Parathyroid adenoma (tissue), 2 donors: ENCODE measurements at regions not wholly inside any gene's neighbourhood (a gene's known extent, or its start where the extent isn't known, plus 50 kb on each side); places are given as distances from the start of the nearest gene placed in this dataset.

ENCODE experiments used
- H2AFZ ChIP-seq: fragments of 300-600 bp; sonication (generic); one replicate; pipeline ENCODE4 v1.7.0; 2017; ENCODE audit warnings: antibody characterized with exemption, mild to moderate bottlenecking
- H3K27ac ChIP-seq: fragments of 300-600 bp; sonication (generic); one replicate; pipeline ENCODE4 v1.7.0; 2017
- H3K27me3 ChIP-seq: fragments of 300-600 bp; sonication (generic); one replicate; pipeline ENCODE4 v1.7.0; 2017; ENCODE audit warnings: low read length; ENCODE audit not compliant: control insufficient read depth, insufficient read depth
- H3K36me3 ChIP-seq: fragments of 300-600 bp; sonication (generic); one replicate; pipeline ENCODE4 v1.7.0; 2017; ENCODE audit warnings: low read length; ENCODE audit not compliant: control insufficient read depth, insufficient read depth
- H3K4me1 ChIP-seq: fragments of 300-600 bp; sonication (generic); one replicate; pipeline ENCODE4 v1.7.0; 2017; ENCODE audit warnings: control low read depth
- H3K4me2 ChIP-seq: fragments of 300-600 bp; sonication (generic); one replicate; pipeline ENCODE4 v1.7.0; 2017; ENCODE audit warnings: low read length
- H3K4me3 ChIP-seq: fragments of 300-600 bp; sonication (generic); one replicate; pipeline ENCODE4 v1.7.0; 2017; ENCODE audit warnings: low read depth, low read length
- H3K79me2 ChIP-seq: fragments of 300-600 bp; sonication (generic); one replicate; pipeline ENCODE4 v1.7.0; 2017; ENCODE audit warnings: control low read depth
- H3K9ac ChIP-seq: fragments of 300-600 bp; sonication (generic); one replicate; pipeline ENCODE4 v1.7.0; 2017; ENCODE audit warnings: mild to moderate bottlenecking
- H3K9me3 ChIP-seq: fragments of 300-600 bp; sonication (generic); one replicate; pipeline ENCODE4 v1.7.0; 2017; ENCODE audit warnings: low read length; ENCODE audit not compliant: control insufficient read depth
- TF ChIP-seq, protein P1 (sequence below): fragments of 300-600 bp; sonication (generic); IDR thresholded peaks from one replicate; pipeline ENCODE4 v1.7.0; 2017; ENCODE audit warnings: antibody characterized with exemption, mild to moderate bottlenecking
- donor health status: primary hyperparathyroidism.

- Histone ChIP-seq H3K9me3 (no peaks in the 10 kb centered on the region), H3K27me3 (no peaks in the 10 kb centered on the region), H2AFZ (no peak overlapping the region), H3K4me3 (no peak overlapping the region), H3K4me2 (no peak overlapping the region), H3K36me3 (no peaks in the 10 kb centered on the region), H3K27ac (no peak overlapping the region), H3K4me1 (no peaks in the 10 kb centered on the region), H3K79me2 (no peaks in the 10 kb centered on the region), H3K9ac (no peak overlapping the region)
- TF ChIP-seq, protein P1, sequence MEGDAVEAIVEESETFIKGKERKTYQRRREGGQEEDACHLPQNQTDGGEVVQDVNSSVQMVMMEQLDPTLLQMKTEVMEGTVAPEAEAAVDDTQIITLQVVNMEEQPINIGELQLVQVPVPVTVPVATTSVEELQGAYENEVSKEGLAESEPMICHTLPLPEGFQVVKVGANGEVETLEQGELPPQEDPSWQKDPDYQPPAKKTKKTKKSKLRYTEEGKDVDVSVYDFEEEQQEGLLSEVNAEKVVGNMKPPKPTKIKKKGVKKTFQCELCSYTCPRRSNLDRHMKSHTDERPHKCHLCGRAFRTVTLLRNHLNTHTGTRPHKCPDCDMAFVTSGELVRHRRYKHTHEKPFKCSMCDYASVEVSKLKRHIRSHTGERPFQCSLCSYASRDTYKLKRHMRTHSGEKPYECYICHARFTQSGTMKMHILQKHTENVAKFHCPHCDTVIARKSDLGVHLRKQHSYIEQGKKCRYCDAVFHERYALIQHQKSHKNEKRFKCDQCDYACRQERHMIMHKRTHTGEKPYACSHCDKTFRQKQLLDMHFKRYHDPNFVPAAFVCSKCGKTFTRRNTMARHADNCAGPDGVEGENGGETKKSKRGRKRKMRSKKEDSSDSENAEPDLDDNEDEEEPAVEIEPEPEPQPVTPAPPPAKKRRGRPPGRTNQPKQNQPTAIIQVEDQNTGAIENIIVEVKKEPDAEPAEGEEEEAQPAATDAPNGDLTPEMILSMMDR = no peak
Measured at GRCh38 chr15:91553196-91553854, 300.2 kb upstream of the SLCO3A1 start.

DNA sequence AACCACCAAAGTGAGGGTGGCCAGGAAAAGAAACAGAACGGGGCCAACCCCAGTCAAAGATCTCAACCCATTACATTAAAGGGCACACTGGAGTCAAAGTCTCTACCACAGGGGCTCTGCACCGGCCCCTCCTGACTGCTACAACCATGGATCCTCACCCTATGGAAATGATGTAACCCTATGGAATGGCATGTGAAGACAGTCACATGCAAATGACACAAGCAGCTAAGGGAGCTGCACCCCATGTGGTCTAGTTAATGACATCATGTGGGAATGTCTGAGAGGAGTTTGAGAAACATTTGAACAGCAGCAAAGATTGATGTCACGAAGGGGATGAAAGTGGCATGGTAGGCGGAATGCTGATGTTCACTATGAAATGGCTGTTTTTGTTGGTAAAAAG is 298.2 kb upstream of the SLCO3A1 start:
- Histone ChIP-seq H3K4me3 (no peak overlapping the region), H3K9ac (no peak overlapping the region), H3K36me3 (no peaks in the 10 kb centered on the region), H3K4me1 (no peaks in the 10 kb centered on the region), H3K27ac (no peak overlapping the region), H2AFZ (no peak overlapping the region), H3K79me2 (no peaks in the 10 kb centered on the region), H3K27me3 (no peaks in the 10 kb centered on the region), H3K9me3 (no peaks in the 10 kb centered on the region), H3K4me2 (no peak overlapping the region)
- TF ChIP-seq, protein P1 = no peak

- no peaks in the 10 kb centered on the region for H3K36me3 ChIP-seq
- TF ChIP-seq, protein P1 = no peak
- H2AFZ ChIP-seq = no peak overlapping the region
- no peak overlapping the region for H3K4me2 ChIP-seq
- no peaks in the 10 kb centered on the region for H3K9me3 ChIP-seq
- no peaks in the 10 kb centered on the region for H3K4me1 ChIP-seq
- no peaks in the 10 kb centered on the region for H3K27me3 ChIP-seq
- H3K4me3 ChIP-seq = no peak overlapping the region
- no peak overlapping the region for H3K27ac ChIP-seq
- H3K79me2 ChIP-seq = no peaks in the 10 kb centered on the region
- no peak overlapping the region for H3K9ac ChIP-seq
Measured at GRCh38 chr15:91556926-91557325, 296.6 kb upstream of the SLCO3A1 start.

DNA sequence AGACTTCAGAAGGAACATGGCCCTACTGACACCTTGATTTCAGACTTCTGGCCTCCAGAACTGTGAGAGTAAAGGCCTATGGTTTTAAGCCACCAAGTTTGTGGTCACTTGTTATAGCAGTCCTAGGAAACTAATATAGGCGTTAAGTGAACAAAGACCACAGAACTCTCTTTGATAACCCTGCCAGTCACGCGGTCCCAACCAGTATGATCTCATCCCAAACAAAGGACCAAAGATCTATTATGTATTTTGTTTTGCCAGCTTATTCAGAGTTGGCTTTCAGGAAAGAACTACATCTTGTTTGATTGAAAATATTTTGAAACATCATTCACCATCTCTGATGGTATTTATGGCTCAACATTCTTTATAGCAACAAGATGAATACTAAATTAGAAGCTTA is 294.4 kb upstream of the SLCO3A1 start:
- Histone ChIP-seq H2AFZ (no peak overlapping the region), H3K27ac (no peak overlapping the region)

More for the DNA sequence above, 294.4 kb upstream of the SLCO3A1 start:
- Histone ChIP-seq H3K4me2 (no peak overlapping the region), H3K4me1 (no peaks in the 10 kb centered on the region), H3K79me2 (no peaks in the 10 kb centered on the region), H3K4me3 (no peak overlapping the region), H3K9ac (no peak overlapping the region), H3K27me3 (no peaks in the 10 kb centered on the region), H3K36me3 (no peaks in the 10 kb centered on the region), H3K9me3 (no peaks in the 10 kb centered on the region)
- TF ChIP-seq, protein P1 = no peak
